ENCODE measurements at regions not wholly inside any gene's neighbourhood (a gene's known extent, or its start where the extent isn't known, plus 50 kb on each side); places are given as distances from the start of the nearest gene placed in this dataset.

DNA sequence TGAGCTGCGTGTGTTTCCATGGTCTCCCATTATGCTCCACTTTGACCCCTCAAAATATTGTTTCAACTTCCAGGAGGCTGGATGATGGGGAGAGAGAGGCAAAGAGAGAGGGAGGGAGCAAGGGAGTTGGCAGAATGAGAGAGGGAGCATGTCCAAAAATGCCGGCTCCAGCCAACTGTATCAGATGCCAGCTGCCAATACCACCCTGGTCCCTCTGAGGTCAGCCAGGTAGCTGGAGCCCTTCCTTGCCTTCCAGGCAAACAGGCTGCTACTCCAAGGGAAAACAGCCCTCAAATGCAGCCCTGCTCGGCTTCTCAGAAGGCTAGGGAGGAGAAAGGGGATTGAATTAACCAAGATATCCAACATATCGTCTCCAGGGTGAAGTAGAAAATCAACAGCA lies 440.0 kb downstream of the TSHZ3 start:
- DNase-seq (ENCODE audit: low spot score): no peak
- WGBS: 62% methylated on average over 4 of the region's 4 CpGs
- TF ChIP-seq POLR2AphosphoS5 (IDR thresholded peaks at IDR 0.05) (no peak), CTCF (IDR thresholded peaks at IDR 0.05) (no peak), POLR2A (IDR thresholded peaks at IDR 0.05) (no peak)
- Histone ChIP-seq H3K4me3 (no peak overlapping the region), H3K4me1 (replicated peaks) (no peaks in the 10 kb centered on the region), H3K9me3 (no peaks in the 10 kb centered on the region), H3K27me3 (replicated peaks; ENCODE audit: insufficient read depth) (no peaks in the 10 kb centered on the region), H3K36me3 (no peaks in the 10 kb centered on the region), H3K27ac (no peak overlapping the region)
- intact Hi-C loops (cut with DNase I): no loop called here

- Histone ChIP-seq H3K4me1 (replicated peaks) (no peaks in the 10 kb centered on the region), H3K27me3 (replicated peaks; ENCODE audit: insufficient read depth) (no peaks in the 10 kb centered on the region), H3K27ac (no peak overlapping the region), H3K36me3 (no peaks in the 10 kb centered on the region), H3K9me3 (no peaks in the 10 kb centered on the region), H3K4me3 (no peak overlapping the region)
- no peak for TF ChIP-seq CTCF (IDR thresholded peaks at IDR 0.05)
- TF ChIP-seq POLR2AphosphoS5 (IDR thresholded peaks at IDR 0.05): no peak
- intact Hi-C loops (cut with DNase I): no loop called here
- no peak for DNase-seq (ENCODE audit: low spot score)
- 66% methylated on average over 4 of the region's 4 CpGs for WGBS
Observed at GRCh38 chr19:30908262-30908771, 440.9 kb downstream of the TSHZ3 start.

- WGBS: 78% methylated on average over 8 of the region's 8 CpGs
- no peaks in the 10 kb centered on the region for H3K27me3 ChIP-seq (replicated peaks; ENCODE audit: insufficient read depth)
- no peaks in the 10 kb centered on the region for H3K9me3 ChIP-seq
- intact Hi-C loops (cut with DNase I): no loop called here
- no peak for DNase-seq (ENCODE audit: low spot score)
- H3K36me3 ChIP-seq: no peaks in the 10 kb centered on the region
- H3K27ac ChIP-seq: no peak overlapping the region
- no peak overlapping the region for H3K4me3 ChIP-seq
- no peak for TF ChIP-seq POLR2AphosphoS5 (IDR thresholded peaks at IDR 0.05)
- no peak for TF ChIP-seq CTCF (IDR thresholded peaks at IDR 0.05)
- no peak for TF ChIP-seq POLR2A (IDR thresholded peaks at IDR 0.05)
- H3K4me1 ChIP-seq (replicated peaks): no peaks in the 10 kb centered on the region
Observed at GRCh38 chr19:30906871-30907270, 442.4 kb downstream of the TSHZ3 start.

DNA sequence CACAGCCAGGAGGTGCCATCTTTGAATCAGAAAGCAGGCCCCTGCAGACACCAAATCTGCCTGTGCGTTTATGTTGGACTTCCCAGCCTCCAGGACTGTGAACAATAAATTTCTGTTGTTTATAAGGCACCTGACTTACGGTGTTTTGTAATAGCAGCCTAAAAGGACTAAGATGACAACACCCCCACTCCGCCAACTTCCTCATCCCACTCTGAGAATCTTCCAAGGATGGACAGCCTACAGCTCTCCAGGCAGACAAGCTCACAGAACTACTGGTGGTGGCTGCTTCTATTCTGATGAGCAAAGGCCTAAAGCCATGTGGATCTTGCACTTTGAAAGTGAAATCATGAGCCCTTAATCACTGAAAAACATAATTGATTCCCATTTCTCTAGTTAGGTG lies 449.2 kb downstream of the TSHZ3 start:
- H3K27ac ChIP-seq: no peak overlapping the region
- no peaks in the 10 kb centered on the region for H3K27me3 ChIP-seq (replicated peaks; ENCODE audit: insufficient read depth)
- no peaks in the 10 kb centered on the region for H3K4me1 ChIP-seq (replicated peaks)
- TF ChIP-seq CTCF (IDR thresholded peaks at IDR 0.05): no peak
- TF ChIP-seq POLR2AphosphoS5 (IDR thresholded peaks at IDR 0.05): no peak
- no peak for TF ChIP-seq POLR2A (IDR thresholded peaks at IDR 0.05)
- DNase-seq (ENCODE audit: low spot score): no peak
- no peak overlapping the region for H3K4me3 ChIP-seq
- intact Hi-C loops (cut with DNase I): no loop called here
- 96% methylated on average over 3 of the region's 3 CpGs for WGBS
- no peaks in the 10 kb centered on the region for H3K9me3 ChIP-seq
- H3K36me3 ChIP-seq: no peaks in the 10 kb centered on the region

GRCh38 chr19:30898353-30899103 lies 450.7 kb downstream of the TSHZ3 start:
- Histone ChIP-seq H3K4me1 (replicated peaks) (no peaks in the 10 kb centered on the region), H3K36me3 (no peaks in the 10 kb centered on the region), H3K27me3 (replicated peaks; ENCODE audit: insufficient read depth) (no peaks in the 10 kb centered on the region), H3K9me3 (no peaks in the 10 kb centered on the region), H3K27ac (no peak overlapping the region), H3K4me3 (no peak overlapping the region)
- DNase-seq (ENCODE audit: low spot score): no peak
- intact Hi-C loops (cut with DNase I): no loop called here
- no peak for TF ChIP-seq CTCF (IDR thresholded peaks at IDR 0.05)
- TF ChIP-seq POLR2AphosphoS5 (IDR thresholded peaks at IDR 0.05): no peak
- no peak for TF ChIP-seq POLR2A (IDR thresholded peaks at IDR 0.05)
- 86% methylated on average over 5 of the region's 5 CpGs for WGBS

All from prostate gland (tissue), 2 donors.